HCT116 (cell line): ENCODE measurements at regions not wholly inside any gene's neighbourhood (a gene's known extent, or its start where the extent isn't known, plus 50 kb on each side); places are given as distances from the start of the nearest gene placed in this dataset.

ENCODE experiments used
- ATAC-seq: fragments of 200-7000 bp; cut with Tn5 transposase; 2 replicates; pipeline ENCODE4 v1.9.1; 2020; ENCODE audit warnings: mild to moderate bottlenecking, moderate library complexity
- BruUV-seq: library from RNA; stranded (reverse); fragments of 400-500 nt; replicated peaks from 2 replicates; lab custom pipeline; 2021; lab: Mats Ljungman, UMichigan
- CTCF ChIA-PET: fragments of 300-600 bp; sonication (Branson Sonifier 250); formaldehyde crosslinking; loops from one replicate; lab custom pipeline; 2021; ENCODE audit warnings: antibody characterized with exemption; lab: Charles Lee
- POLR2A ChIA-PET: fragments of 300-600, 350-600 bp; sonication (Branson Sonifier 250); formaldehyde crosslinking; loops from one replicate; lab custom pipeline; 2021; ENCODE audit warnings: antibody characterized with exemption; lab: Charles Lee
- RAD21 ChIA-PET, 2 experiments: fragments of 300-600 bp; sonication (Branson Sonifier 250); formaldehyde crosslinking; loops; one replicate each; lab custom pipeline; 2023; ENCODE audit warnings: low total read pairs in 2 of 2; ENCODE audit not compliant: uncharacterized antibody in 2 of 2, unreplicated experiment in 2 of 2, low non-redundant PET in 1 of 2; lab: Charles Lee
- DNase-seq: peaks from one replicate; pipeline ENCODE4 v3.0.0-alpha.2; 2010; ENCODE audit warnings: low read depth, low spot score
- H2AFZ ChIP-seq: fragments of 200-600 bp; shearing (Covaris generic), sonication (generic); 2 replicates; pipeline ENCODE4 v1.6.1; 2017; ENCODE audit warnings: low read depth, mixed run types, mixed read lengths, antibody characterized with exemption, low read length; ENCODE audit not compliant: poor library complexity, severe bottlenecking
- H3K27ac ChIP-seq: 2 replicates; pipeline ENCODE4 v1.5.1; 2012; ENCODE audit warnings: low read depth, low read length
- H3K27me3 ChIP-seq: fragments of 200-600 bp; sonication (generic); 2 replicates; pipeline ENCODE4 v1.6.1; 2016; ENCODE audit warnings: mixed run types, low read length, mixed read lengths; ENCODE audit not compliant: insufficient read depth
- H3K36me3 ChIP-seq, 2 experiments: fragments of 200-500 bp in 1 of 2; fragments of 200-600 bp in 1 of 2; sonication (Bioruptor generic) in 1 of 2; sonication (generic) in 1 of 2; 2 replicates each; pipeline versions ENCODE4 v1.5.1 to v1.6.1; 2014 to 2016; ENCODE audit warnings: low read length in 2 of 2, inconsistent platforms in 1 of 2, mixed read lengths in 1 of 2, mixed run types in 1 of 2; ENCODE audit not compliant: insufficient read depth in 2 of 2, control insufficient read depth in 1 of 2
- H3K4me1 ChIP-seq, 2 experiments: fragments of 200-600 bp in 1 of 2; sonication (generic) in 1 of 2; 2 replicates each; pipeline versions ENCODE4 v1.5.1 to v1.6.1; 2012 to 2017; ENCODE audit warnings: low read length in 2 of 2, inconsistent platforms in 1 of 2, mild to moderate bottlenecking in 1 of 2, mixed read lengths in 1 of 2, mixed run types in 1 of 2, moderate library complexity in 1 of 2; ENCODE audit not compliant: insufficient read depth in 2 of 2, control insufficient read depth in 1 of 2
- H3K4me2 ChIP-seq: fragments of 200-600 bp; sonication (generic); 2 replicates; pipeline ENCODE4 v1.6.1; 2017; ENCODE audit warnings: mixed run types, low read length, mixed read lengths
- H3K4me3 ChIP-seq, 2 experiments: fragments of 200-600 bp in 1 of 2; sonication (generic) in 1 of 2; replicated peaks in 1 of 2; 2 replicates each; pipeline ENCODE4 v1.5.1; 2011 to 2016; ENCODE audit warnings: low read length in 2 of 2, control low read depth in 1 of 2, low read depth in 1 of 2, mild to moderate bottlenecking in 1 of 2, mixed read lengths in 1 of 2, mixed run types in 1 of 2
- H3K79me2 ChIP-seq: fragments of 200-600 bp; sonication (generic); 2 replicates; pipeline ENCODE4 v1.6.1; 2017; ENCODE audit warnings: mild to moderate bottlenecking, mixed run types, low read length, moderate library complexity, mixed read lengths; ENCODE audit not compliant: insufficient read depth
- H3K9ac ChIP-seq: fragments of 200-600 bp; sonication (generic); 2 replicates; pipeline ENCODE4 v1.6.1; 2016; ENCODE audit warnings: low read length, mixed read lengths
- H3K9me2 ChIP-seq: fragments of 200-600 bp; sonication (generic), shearing (Covaris generic); 2 replicates; pipeline ENCODE4 v1.6.1; 2017; ENCODE audit warnings: mixed run types, mild to moderate bottlenecking, moderate library complexity; ENCODE audit not compliant: insufficient read depth
- H3K9me3 ChIP-seq, 2 experiments: fragments of 200-500 bp in 1 of 2; fragments of 200-600 bp in 1 of 2; sonication (Bioruptor generic) in 1 of 2; sonication (generic) in 1 of 2; 2 replicates each; pipeline ENCODE4 v1.6.1; 2014 to 2017; ENCODE audit warnings: low read length in 2 of 2, mixed read lengths in 2 of 2, inconsistent platforms in 1 of 2, low read depth in 1 of 2, mild to moderate bottlenecking in 1 of 2, mixed run types in 1 of 2, moderate library complexity in 1 of 2; ENCODE audit not compliant: control insufficient read depth in 1 of 2, insufficient read depth in 1 of 2
- H4K20me1 ChIP-seq: fragments of 200-600 bp; sonication (generic), shearing (Covaris generic); 2 replicates; pipeline ENCODE4 v1.6.1; 2017; ENCODE audit warnings: mixed run types, mild to moderate bottlenecking, moderate library complexity; ENCODE audit not compliant: insufficient read depth
- CEBPB ChIP-seq: IDR thresholded peaks from 2 replicates; pipeline ENCODE4 v1.6.1; 2012; ENCODE audit warnings: low read depth
- ELF1 ChIP-seq: IDR thresholded peaks from 2 replicates; pipeline ENCODE4 v1.6.1; 2012; ENCODE audit warnings: low read depth, borderline replicate concordance
- FOSL1 ChIP-seq: IDR thresholded peaks from 2 replicates; pipeline ENCODE4 v1.6.1; 2012; ENCODE audit warnings: low read depth
- POLR2A ChIP-seq: IDR thresholded peaks from 2 replicates; pipeline ENCODE4 v1.7.0; 2011; ENCODE audit warnings: borderline replicate concordance; ENCODE audit not compliant: insufficient read depth, insufficient read length; ENCODE audit errors: extremely low read depth
- POLR2AphosphoS5 ChIP-seq: IDR thresholded peaks from 2 replicates; pipeline ENCODE4 v1.6.1; 2011; ENCODE audit warnings: mild to moderate bottlenecking, low read depth, low read length, moderate library complexity
- SP1 ChIP-seq: IDR thresholded peaks from 2 replicates; pipeline ENCODE4 v1.6.1; 2012; ENCODE audit warnings: low read depth
- SRF ChIP-seq: IDR thresholded peaks from 2 replicates; pipeline ENCODE4 v1.6.1; 2012; ENCODE audit warnings: low read depth
- TCF7L2 ChIP-seq: IDR thresholded peaks from 2 replicates; pipeline ENCODE4 v1.7.0; 2011; ENCODE audit warnings: borderline replicate concordance, inconsistent platforms; ENCODE audit not compliant: insufficient read depth, insufficient read length; ENCODE audit errors: extremely low read depth
- ZNF274 ChIP-seq: fragments of 200-500 bp; sonication (Bioruptor generic); IDR thresholded peaks from 2 replicates; pipeline ENCODE4 v1.6.1; 2014; ENCODE audit warnings: mild to moderate bottlenecking, low read depth, low read length, inconsistent platforms
- intact Hi-C: fragments of 100-400 bp; cut with micrococcal nuclease; formaldehyde crosslinking; loops from 2 replicates; pipeline ENCODE4 v1.10.0; 2022
- TF ChIP-seq, protein P1 (sequence below), 3 experiments: fragments of 200-600 bp in 1 of 3; sonication (generic) in 1 of 3; IDR thresholded peaks in 2 of 3; conservative IDR thresholded peaks in 1 of 3; 2 replicates each; pipeline ENCODE4 v1.5.1; 2012 to 2017; ENCODE audit warnings: low read depth in 2 of 3, low read length in 2 of 3, antibody characterized with exemption in 1 of 3, borderline replicate concordance in 1 of 3, control low read depth in 1 of 3, mild to moderate bottlenecking in 1 of 3, mixed read lengths in 1 of 3, mixed run types in 1 of 3, moderate library complexity in 1 of 3; ENCODE audit not compliant: insufficient read depth in 1 of 3

DNA sequence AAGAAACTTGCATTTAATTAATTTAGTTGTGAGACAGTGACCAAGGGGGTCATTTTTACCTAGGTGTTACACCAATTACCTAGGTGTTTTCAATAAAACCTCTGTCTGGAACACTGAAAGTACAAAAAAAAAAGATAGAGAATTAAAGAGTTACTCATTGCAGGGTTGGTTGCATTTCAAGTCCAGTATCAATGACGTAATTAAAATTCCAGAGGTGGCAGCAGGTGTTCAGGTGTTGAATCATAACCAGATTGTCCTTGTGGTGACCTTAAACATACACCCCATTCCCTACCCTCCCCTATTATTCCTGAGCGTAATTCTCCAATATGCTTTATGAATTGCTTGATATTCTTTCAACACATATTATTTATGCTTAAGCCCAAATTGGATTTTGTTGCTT, 352.0 kb upstream of the SLC8A1 start:
- no peak overlapping the region for H3K4me2 ChIP-seq
- H3K27me3 ChIP-seq, result no peaks in the 10 kb centered on the region
- no TSS peak for BruUV-seq
- no peak for DNase-seq
- RAD21 ChIA-PET, result no interaction called here
- H4K20me1 ChIP-seq, result no peaks in the 10 kb centered on the region
- intact Hi-C loops, result no loop called here
- TF ChIP-seq, protein P1, sequence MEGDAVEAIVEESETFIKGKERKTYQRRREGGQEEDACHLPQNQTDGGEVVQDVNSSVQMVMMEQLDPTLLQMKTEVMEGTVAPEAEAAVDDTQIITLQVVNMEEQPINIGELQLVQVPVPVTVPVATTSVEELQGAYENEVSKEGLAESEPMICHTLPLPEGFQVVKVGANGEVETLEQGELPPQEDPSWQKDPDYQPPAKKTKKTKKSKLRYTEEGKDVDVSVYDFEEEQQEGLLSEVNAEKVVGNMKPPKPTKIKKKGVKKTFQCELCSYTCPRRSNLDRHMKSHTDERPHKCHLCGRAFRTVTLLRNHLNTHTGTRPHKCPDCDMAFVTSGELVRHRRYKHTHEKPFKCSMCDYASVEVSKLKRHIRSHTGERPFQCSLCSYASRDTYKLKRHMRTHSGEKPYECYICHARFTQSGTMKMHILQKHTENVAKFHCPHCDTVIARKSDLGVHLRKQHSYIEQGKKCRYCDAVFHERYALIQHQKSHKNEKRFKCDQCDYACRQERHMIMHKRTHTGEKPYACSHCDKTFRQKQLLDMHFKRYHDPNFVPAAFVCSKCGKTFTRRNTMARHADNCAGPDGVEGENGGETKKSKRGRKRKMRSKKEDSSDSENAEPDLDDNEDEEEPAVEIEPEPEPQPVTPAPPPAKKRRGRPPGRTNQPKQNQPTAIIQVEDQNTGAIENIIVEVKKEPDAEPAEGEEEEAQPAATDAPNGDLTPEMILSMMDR (IDR thresholded peaks at IDR 0.05 in 2 of 3, conservative IDR thresholded peaks at IDR 0.05 in 1 of 3; ENCODE audit: borderline replicate concordance in 1 of 3, insufficient read depth in 1 of 3, low read depth in 2 of 3, low read length in 2 of 3), result no peak
- TF ChIP-seq ZNF274 (no peak), POLR2A (no peak), SP1 (no peak), CEBPB (no peak), ELF1 (no peak), FOSL1 (no peak), SRF (no peak), TCF7L2 (no peak), POLR2AphosphoS5 (no peak)
- TF ChIP-seq, all 23 proteins: peak for 0
- no peak overlapping the region for H3K4me3 ChIP-seq
- ATAC-seq, result no peak
- no peak overlapping the region for H3K27ac ChIP-seq
- no peaks in the 10 kb centered on the region for H3K36me3 ChIP-seq
- no peaks in the 10 kb centered on the region for H3K79me2 ChIP-seq
- H3K9me2 ChIP-seq, result no peaks in the 10 kb centered on the region
- POLR2A ChIA-PET, result no interaction called here
- no peaks in the 10 kb centered on the region for H3K9me3 ChIP-seq
- H2AFZ ChIP-seq, result no peak overlapping the region
- H3K4me1 ChIP-seq, result no peaks in the 10 kb centered on the region
- H3K9ac ChIP-seq, result no peak overlapping the region
- CTCF ChIA-PET, result no interaction called here
